ENCODE measurements at regions not wholly inside any gene's neighbourhood (a gene's known extent, or its start where the extent isn't known, plus 50 kb on each side); places are given as distances from the start of the nearest gene placed in this dataset.

DNA sequence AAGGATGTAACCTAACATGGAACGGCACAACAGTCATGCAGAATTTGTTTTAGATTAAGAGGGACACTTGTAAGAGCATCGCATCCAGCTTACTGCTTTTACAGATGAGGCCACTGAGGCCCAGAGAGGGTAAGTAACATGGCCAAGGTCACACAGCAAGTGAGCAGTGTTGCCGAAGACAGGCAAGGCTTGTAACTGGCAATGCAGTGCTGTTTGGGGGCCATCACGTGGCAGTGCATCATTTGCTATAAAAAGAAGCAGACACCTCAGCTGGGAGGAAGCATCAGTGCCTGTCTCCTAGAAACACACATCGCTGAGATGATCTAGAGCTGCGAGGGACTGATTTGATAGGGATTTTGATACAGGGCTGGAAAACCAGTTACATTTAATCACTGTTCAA, 108.2 kb upstream of the PROK2 start:
- Histone ChIP-seq H3K18ac (ENCODE audit: insufficient read length, low read depth, low read length) (no peak overlapping the region), H2BK12ac (ENCODE audit: insufficient read length, low read depth, low read length) (no peak overlapping the region), H3K27ac (ENCODE audit: insufficient read length, low read depth, low read length) (no peak overlapping the region), H3K14ac (ENCODE audit: insufficient read depth, low read length) (no peak overlapping the region), H2BK15ac (ENCODE audit: low read depth, low read length) (no peak overlapping the region; the same call in 1 of the 2 replicates), H4K5ac (ENCODE audit: insufficient read length, low read depth, low read length) (no peak overlapping the region), H3K9me3 (ENCODE audit: control insufficient read depth, low read depth, low read length) (no peaks in the 10 kb centered on the region), H3K4ac (ENCODE audit: low read depth, low read length) (no peak overlapping the region), H2AFZ (ENCODE audit: low read length) (no peak overlapping the region), H4K8ac (replicated peaks; ENCODE audit: insufficient read length, low read depth, low read length) (no peak overlapping the region), H3T11ph (ENCODE audit: low read length) (no peak overlapping the region), H2BK120ac (ENCODE audit: low read depth, low read length, poor library complexity, severe bottlenecking) (no peak overlapping the region), H3K27me3 (ENCODE audit: insufficient read depth, low read length) (no peaks in the 10 kb centered on the region), H3K9ac (ENCODE audit: extremely low read depth, insufficient read length, low read length) (no peak overlapping the region), H3K4me2 (ENCODE audit: insufficient read depth, insufficient read length, low read length) (no peak overlapping the region), H4K91ac (ENCODE audit: insufficient read length, low read depth, low read length) (no peak overlapping the region), H4K20me1 (ENCODE audit: control insufficient read depth, insufficient read depth, insufficient read length) (no peaks in the 10 kb centered on the region), H3K79me2 (ENCODE audit: insufficient read depth, low read length) (no peaks in the 10 kb centered on the region), H3K56ac (ENCODE audit: insufficient read length, low read depth, low read length) (no peak overlapping the region), H3K4me1 (ENCODE audit: insufficient read depth, low read length) (no peaks in the 10 kb centered on the region), H2BK5ac (ENCODE audit: insufficient read length, low read length) (no peak overlapping the region), H3K79me1 (ENCODE audit: insufficient read depth, low read depth, low read length, poor library complexity, severe bottlenecking) (no peaks in the 10 kb centered on the region), H3K23me2 (ENCODE audit: insufficient read length, low read depth, low read length, poor library complexity, severe bottlenecking) (no peaks in the 10 kb centered on the region), H3K23ac (ENCODE audit: insufficient read length, low read depth, low read length) (no peak overlapping the region), H2BK20ac (ENCODE audit: low read depth, low read length, poor library complexity, severe bottlenecking) (no peak overlapping the region), H2AK5ac (ENCODE audit: insufficient read length, low read length) (no peak overlapping the region)
- Mint-ChIP-seq H3K36me3 (ENCODE audit: insufficient read depth in 1 of 3, low read depth in 3 of 3) (no peaks in the 10 kb centered on the region), H3K4me3 (no peak overlapping the region), H3K27ac (no peak overlapping the region), H3K9me3 (no peaks in the 10 kb centered on the region; a peak in 1 of 5 replicates), H3K27me3 (ENCODE audit: low read depth) (peaks cover 3% of the 10 kb centered on the region; the same call in 1 of the 2 replicates), H3K4me1 (peaks cover 12 to 17% of the 10 kb centered on the region in 2 experiments)
- no peak for DNase-seq
- TF ChIP-seq, protein P1, sequence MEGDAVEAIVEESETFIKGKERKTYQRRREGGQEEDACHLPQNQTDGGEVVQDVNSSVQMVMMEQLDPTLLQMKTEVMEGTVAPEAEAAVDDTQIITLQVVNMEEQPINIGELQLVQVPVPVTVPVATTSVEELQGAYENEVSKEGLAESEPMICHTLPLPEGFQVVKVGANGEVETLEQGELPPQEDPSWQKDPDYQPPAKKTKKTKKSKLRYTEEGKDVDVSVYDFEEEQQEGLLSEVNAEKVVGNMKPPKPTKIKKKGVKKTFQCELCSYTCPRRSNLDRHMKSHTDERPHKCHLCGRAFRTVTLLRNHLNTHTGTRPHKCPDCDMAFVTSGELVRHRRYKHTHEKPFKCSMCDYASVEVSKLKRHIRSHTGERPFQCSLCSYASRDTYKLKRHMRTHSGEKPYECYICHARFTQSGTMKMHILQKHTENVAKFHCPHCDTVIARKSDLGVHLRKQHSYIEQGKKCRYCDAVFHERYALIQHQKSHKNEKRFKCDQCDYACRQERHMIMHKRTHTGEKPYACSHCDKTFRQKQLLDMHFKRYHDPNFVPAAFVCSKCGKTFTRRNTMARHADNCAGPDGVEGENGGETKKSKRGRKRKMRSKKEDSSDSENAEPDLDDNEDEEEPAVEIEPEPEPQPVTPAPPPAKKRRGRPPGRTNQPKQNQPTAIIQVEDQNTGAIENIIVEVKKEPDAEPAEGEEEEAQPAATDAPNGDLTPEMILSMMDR (conservative IDR thresholded peaks at IDR 0.05), result no peak
- no CpG with 5 or more reads among the region's 6 CpGs for WGBS (ENCODE audit: extremely low coverage, insufficient read length, low lambda C conversion rate)

Data from H9 (cell line).